ENCODE measurements at regions not wholly inside any gene's neighbourhood (a gene's known extent, or its start where the extent isn't known, plus 50 kb on each side); places are given as distances from the start of the nearest gene placed in this dataset.

GRCh38 chr2:145918951-145919350 is 1399.0 kb upstream of the ZEB2 start:
- Histone ChIP-seq H3K4me1 (ENCODE audit: control insufficient read depth, extremely low read depth, insufficient read depth, low read length) (no peaks in the 10 kb centered on the region), H3K9ac (ENCODE audit: insufficient read depth, low read length) (no peak overlapping the region), H3K4me3 (replicated peaks in 1 of 4; ENCODE audit: control extremely low read depth in 1 of 4, insufficient read depth in 1 of 4, low read depth in 3 of 4, low read length in 4 of 4) (no peak overlapping the region), H3K27ac (ENCODE audit: insufficient read depth, low read length) (no peak overlapping the region), H3K36me3 (ENCODE audit: control insufficient read depth, insufficient read depth, low read length) (no peaks in the 10 kb centered on the region), H3K79me2 (ENCODE audit: control insufficient read depth, insufficient read depth, low read length) (no peaks in the 10 kb centered on the region), H3K4me2 (ENCODE audit: extremely low read depth, insufficient read depth, low read length) (no peak overlapping the region), H3K27me3 (ENCODE audit: control insufficient read depth, insufficient read depth, low read length) (no peaks in the 10 kb centered on the region), H4K20me1 (ENCODE audit: control insufficient read depth, extremely low read depth, insufficient read depth, low read length) (no peaks in the 10 kb centered on the region), H2AFZ (ENCODE audit: low read length) (no peak overlapping the region), H3K9me3 (ENCODE audit: control insufficient read depth, insufficient read depth, low read depth, low read length) (no peaks in the 10 kb centered on the region)
- no peak for DNase-seq (ENCODE audit: low read depth in 2 of 2)
- TF ChIP-seq EZH2 (IDR thresholded peaks at IDR 0.05; ENCODE audit: low read length, missing control alignments) (no peak), CTCF (conservative IDR thresholded peaks at IDR 0.05 in 1 of 2, IDR thresholded peaks at IDR 0.05 in 1 of 2; ENCODE audit: low read depth in 1 of 2, low read length in 2 of 2) (no peak)

- Histone ChIP-seq H3K4me2 (ENCODE audit: extremely low read depth, insufficient read depth, low read length) (no peak overlapping the region), H3K27me3 (ENCODE audit: control insufficient read depth, insufficient read depth, low read length) (no peaks in the 10 kb centered on the region), H3K36me3 (ENCODE audit: control insufficient read depth, insufficient read depth, low read length) (no peaks in the 10 kb centered on the region), H3K27ac (ENCODE audit: insufficient read depth, low read length) (no peak overlapping the region), H2AFZ (ENCODE audit: low read length) (no peak overlapping the region), H3K9me3 (ENCODE audit: control insufficient read depth, insufficient read depth, low read depth, low read length) (no peaks in the 10 kb centered on the region), H3K9ac (ENCODE audit: insufficient read depth, low read length) (no peak overlapping the region), H4K20me1 (ENCODE audit: control insufficient read depth, extremely low read depth, insufficient read depth, low read length) (no peaks in the 10 kb centered on the region), H3K4me3 (replicated peaks in 1 of 4; ENCODE audit: control extremely low read depth in 1 of 4, insufficient read depth in 1 of 4, low read depth in 3 of 4, low read length in 4 of 4) (no peak overlapping the region), H3K4me1 (ENCODE audit: control insufficient read depth, extremely low read depth, insufficient read depth, low read length) (no peaks in the 10 kb centered on the region), H3K79me2 (ENCODE audit: control insufficient read depth, insufficient read depth, low read length) (no peaks in the 10 kb centered on the region)
- TF ChIP-seq EZH2 (IDR thresholded peaks at IDR 0.05; ENCODE audit: low read length, missing control alignments) (no peak), CTCF (conservative IDR thresholded peaks at IDR 0.05 in 1 of 2, IDR thresholded peaks at IDR 0.05 in 1 of 2; ENCODE audit: low read depth in 1 of 2, low read length in 2 of 2) (no peak)
- DNase-seq (ENCODE audit: low read depth in 2 of 2): no peak
Observed at GRCh38 chr2:145916799-145917198, 1396.9 kb upstream of the ZEB2 start.

- Histone ChIP-seq H3K9ac (ENCODE audit: insufficient read depth, low read length) (no peak overlapping the region), H4K20me1 (ENCODE audit: control insufficient read depth, extremely low read depth, insufficient read depth, low read length) (no peaks in the 10 kb centered on the region), H3K27ac (ENCODE audit: insufficient read depth, low read length) (no peak overlapping the region), H3K36me3 (ENCODE audit: control insufficient read depth, insufficient read depth, low read length) (no peaks in the 10 kb centered on the region), H3K4me1 (ENCODE audit: control insufficient read depth, extremely low read depth, insufficient read depth, low read length) (no peaks in the 10 kb centered on the region), H3K4me2 (ENCODE audit: extremely low read depth, insufficient read depth, low read length) (no peak overlapping the region), H3K9me3 (ENCODE audit: control insufficient read depth, insufficient read depth, low read depth, low read length) (no peaks in the 10 kb centered on the region), H3K79me2 (ENCODE audit: control insufficient read depth, insufficient read depth, low read length) (no peaks in the 10 kb centered on the region), H3K27me3 (ENCODE audit: control insufficient read depth, insufficient read depth, low read length) (no peaks in the 10 kb centered on the region), H2AFZ (ENCODE audit: low read length) (no peak overlapping the region), H3K4me3 (replicated peaks in 1 of 4; ENCODE audit: control extremely low read depth in 1 of 4, insufficient read depth in 1 of 4, low read depth in 3 of 4, low read length in 4 of 4) (no peak overlapping the region)
- TF ChIP-seq EZH2 (IDR thresholded peaks at IDR 0.05; ENCODE audit: low read length, missing control alignments) (no peak), CTCF (conservative IDR thresholded peaks at IDR 0.05 in 1 of 2, IDR thresholded peaks at IDR 0.05 in 1 of 2; ENCODE audit: low read depth in 1 of 2, low read length in 2 of 2) (no peak)
- no peak for DNase-seq (ENCODE audit: low read depth in 2 of 2)
Observed at GRCh38 chr2:145914716-145915115, 1394.8 kb upstream of the ZEB2 start.

Data from fibroblast of lung (primary cell).